Right ventricle myocardium inferior (tissue), 1 donor: ENCODE measurements at regions not wholly inside any gene's neighbourhood (a gene's known extent, or its start where the extent isn't known, plus 50 kb on each side); places are given as distances from the start of the nearest gene placed in this dataset.

ENCODE experiments used
- ATAC-seq: fragments of 200-7000 bp; cut with Tn5 transposase; one replicate; pipeline ENCODE4 v1.9.1; 2020; ENCODE audit warnings: mild to moderate bottlenecking, moderate library complexity
- DNase-seq: peaks from one replicate; pipeline ENCODE4 v3.0.0; 2021; ENCODE audit errors: missing footprints
- intact Hi-C: fragments of 100-400 bp; cut with DNase I; formaldehyde crosslinking; loops from one replicate; pipeline ENCODE4 v1.11.0; 2022
- donor health status: DM: no; HTN: yes; CAD: no; lungs with severe emphysema.

DNA sequence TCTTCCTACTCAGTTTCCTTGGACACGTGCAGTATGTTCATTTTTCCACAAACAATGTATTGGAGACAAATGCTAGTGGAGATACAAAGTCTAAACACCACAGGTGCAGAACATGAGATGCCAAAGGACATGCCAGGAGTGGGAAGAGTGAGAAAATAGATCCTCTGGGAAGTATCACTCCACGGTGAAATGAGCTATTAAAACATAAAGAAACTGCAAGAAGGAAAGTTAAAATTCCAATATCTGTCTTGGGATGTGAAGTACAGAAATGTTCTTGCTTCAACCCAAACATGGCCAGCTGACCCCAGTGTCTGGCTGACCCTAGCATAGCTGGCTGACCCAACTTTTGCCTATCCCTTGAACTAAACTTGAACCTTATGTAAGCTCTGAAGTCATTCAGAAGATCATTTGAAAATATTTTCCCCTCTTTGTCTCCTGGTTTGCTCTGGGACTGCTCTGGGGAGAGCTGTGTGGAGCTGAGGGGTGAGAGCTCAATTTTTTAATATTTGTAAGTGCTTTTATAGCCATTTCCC, 59.5 kb downstream of the FZD1 start:
- DNase-seq: no peak
- ATAC-seq: no peak
- intact Hi-C loops: no loop called here

GRCh38 chr7:91324663-91325062, 60.4 kb downstream of the FZD1 start:
- DNase-seq (no peak), ATAC-seq (no peak)
- intact Hi-C loops: no loop called here

- intact Hi-C loops: no loop called here
- DNase-seq: no peak
- ATAC-seq: no peak
Measured at GRCh38 chr7:91325726-91326125, 61.5 kb downstream of the FZD1 start.

- no peak for DNase-seq
- ATAC-seq: no peak
- intact Hi-C loops: no loop called here
Measured at GRCh38 chr7:91326516-91327199, 62.4 kb downstream of the FZD1 start.

DNA sequence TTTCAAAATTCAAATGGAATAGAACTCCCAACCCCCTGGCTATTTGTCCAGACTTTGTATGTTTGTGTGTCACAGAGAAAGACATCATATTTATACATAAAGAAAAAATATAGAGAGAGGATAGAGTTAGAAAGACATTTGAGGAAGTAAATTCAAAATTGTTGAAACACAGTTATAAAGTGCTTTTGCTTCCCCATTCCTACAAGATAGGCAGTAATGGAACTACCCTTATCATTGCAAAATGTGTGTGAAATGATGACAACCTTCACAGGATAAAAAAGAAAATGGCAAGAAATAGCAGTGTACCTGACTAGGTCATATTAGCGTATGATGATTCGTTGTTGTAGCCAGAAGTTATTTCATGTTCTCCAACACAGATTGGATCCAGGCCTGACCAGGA, 63.1 kb downstream of the FZD1 start:
- DNase-seq: no peak
- no peak for ATAC-seq
- intact Hi-C loops: no loop called here

DNA sequence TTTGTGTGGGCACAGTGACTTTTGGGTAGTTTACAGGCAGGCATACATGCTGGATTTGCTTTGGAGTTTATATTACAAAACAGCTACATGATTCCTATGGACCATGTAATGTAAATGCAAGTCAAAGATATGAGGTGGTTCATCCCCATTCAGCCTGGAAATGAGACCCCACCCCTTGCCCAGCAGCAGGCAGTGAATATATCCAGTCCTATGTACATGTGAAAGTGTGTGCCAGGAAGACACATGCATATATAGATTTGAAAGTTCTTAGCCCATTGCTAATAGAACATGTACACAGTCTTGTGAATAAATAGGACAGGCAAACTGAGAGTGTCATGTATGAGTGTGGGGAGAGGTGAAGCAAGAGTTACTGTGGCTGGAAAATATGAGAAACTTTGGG, 65.3 kb downstream of the FZD1 start:
- no peak for DNase-seq
- intact Hi-C loops: no loop called here
- no peak for ATAC-seq

GRCh38 chr7:91330191-91330808, 66.1 kb downstream of the FZD1 start:
- ATAC-seq (no peak), DNase-seq (no peak)
- intact Hi-C loops: no loop called here

- no peak for DNase-seq
- intact Hi-C loops: no loop called here
- ATAC-seq: peak; percentile 80
Measured at GRCh38 chr7:91330866-91331265, 66.6 kb downstream of the FZD1 start.

- ATAC-seq: no peak
- no peak for DNase-seq
- intact Hi-C loops: no loop called here
Measured at GRCh38 chr7:91336106-91336505, 71.9 kb downstream of the FZD1 start.

DNA sequence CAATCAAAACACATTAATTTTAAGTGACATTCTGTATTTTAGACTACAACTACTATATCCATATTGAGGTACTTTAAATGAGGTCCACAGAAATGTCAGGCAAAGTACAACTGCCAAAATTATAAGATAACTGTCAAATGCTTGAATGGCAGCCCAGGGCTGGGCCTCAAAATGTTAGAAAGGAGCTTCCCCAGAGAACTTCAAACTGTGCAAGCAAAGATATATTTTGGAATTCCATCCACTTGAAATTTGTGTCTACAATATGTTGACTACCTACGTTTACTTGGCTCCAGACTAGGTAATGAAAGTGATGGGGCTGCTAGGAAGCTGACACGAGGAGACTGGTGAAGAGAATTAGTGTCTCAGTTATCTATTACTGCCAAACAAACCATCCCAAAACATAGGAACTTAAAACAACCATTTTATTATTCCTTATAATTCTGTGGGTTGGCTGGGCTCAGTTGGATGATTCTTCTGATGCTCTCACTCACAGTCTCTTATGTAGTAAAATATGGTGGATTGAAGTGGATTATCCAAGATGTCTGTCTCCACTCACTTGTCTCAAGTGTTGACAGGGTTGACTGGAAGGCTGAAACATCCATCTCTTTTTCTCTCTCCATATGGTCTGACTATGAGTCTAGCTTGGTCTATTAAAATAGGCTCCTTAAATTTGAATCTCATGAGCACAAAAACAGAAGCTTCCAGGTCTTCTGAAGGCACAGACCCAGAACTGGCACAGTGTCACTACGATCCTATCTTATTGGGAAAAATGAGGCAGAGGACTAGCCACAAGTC, 74.2 kb downstream of the FZD1 start:
- intact Hi-C loops: no loop called here
- DNase-seq (no peak), ATAC-seq (no peak)

- intact Hi-C loops: no loop called here
- ATAC-seq (no peak), DNase-seq (no peak)
Measured at GRCh38 chr7:91342346-91342745, 78.1 kb downstream of the FZD1 start.

DNA sequence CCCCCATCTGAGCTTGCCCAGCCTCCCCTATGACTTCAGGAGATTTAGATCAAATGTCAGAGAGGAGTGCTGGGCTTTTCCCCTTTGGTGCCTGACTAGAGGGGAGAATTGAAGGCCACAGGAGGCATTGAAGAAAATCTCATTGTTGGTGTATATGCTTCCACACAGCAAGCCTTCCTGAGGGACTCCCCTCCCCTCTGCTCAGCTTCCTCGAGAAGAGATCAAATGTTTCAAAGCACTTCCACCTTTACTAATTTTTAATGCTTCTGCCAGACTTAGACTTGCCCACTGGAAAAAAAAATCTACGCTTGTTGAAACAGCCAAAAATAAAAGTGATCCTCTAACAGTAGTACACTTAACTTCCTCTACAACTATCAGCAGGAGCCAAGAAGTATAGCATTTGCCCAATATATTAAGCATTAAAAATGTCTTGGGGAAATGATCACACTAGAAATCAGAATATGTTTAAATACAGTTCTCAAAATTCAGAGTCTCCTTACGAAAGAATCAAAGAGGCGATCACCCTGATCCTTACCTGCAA, 79.3 kb downstream of the FZD1 start:
- ATAC-seq: no peak

DNA sequence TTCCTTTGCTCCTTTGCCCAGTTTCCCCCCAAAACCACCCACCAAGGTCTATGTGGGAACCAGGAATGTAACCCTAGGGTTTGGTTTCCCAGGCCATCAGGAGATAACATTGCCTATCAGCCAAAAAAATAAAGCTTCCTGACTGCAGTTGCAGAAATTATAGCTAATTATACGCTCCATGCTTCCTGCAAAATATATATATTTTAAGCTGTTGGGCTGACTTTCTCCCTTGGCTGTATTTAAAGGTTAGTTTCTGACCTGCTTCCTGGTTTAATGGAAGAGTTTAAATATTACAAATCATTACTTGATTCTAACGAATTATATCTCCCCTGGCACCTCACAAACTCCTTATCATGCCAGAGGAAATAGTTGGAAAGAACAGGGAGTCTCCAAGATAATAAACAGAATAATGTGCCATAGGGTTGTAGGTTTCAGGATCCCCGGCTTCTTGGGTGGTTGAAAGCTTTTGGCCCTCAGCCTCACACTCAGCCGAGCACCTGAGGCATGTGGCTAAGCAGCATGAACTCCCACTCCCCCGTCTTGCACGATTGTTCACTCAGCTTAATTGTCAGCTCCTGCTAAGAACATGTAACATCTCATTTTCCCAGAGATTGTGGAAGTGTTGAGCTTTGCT, 79.9 kb downstream of the FZD1 start:
- DNase-seq (no peak), ATAC-seq (no peak)
- intact Hi-C loops: no loop called here

More for the DNA sequence above, 79.3 kb downstream of the FZD1 start:
- intact Hi-C loops: no loop called here
- DNase-seq: no peak

DNA sequence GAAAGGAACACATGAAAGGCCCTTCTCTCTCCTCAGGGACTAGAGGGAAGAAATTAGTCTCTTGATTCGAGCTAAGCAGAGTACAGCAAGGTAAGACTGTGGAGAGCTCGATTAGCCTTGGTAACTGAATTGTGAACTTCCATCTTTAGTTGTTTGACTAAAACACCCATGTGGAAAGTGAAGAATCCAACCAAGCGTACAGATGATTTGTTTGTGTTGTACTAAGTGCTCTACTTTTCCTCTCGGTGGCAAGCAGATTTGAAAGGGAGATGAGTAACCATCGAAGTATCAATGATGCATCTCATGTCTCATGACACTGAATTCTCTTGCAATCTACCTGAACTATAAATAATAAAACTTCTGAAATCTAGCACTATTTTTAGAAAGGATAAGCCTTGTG, 80.7 kb downstream of the FZD1 start:
- intact Hi-C loops: no loop called here
- no peak for DNase-seq
- ATAC-seq: no peak

GRCh38 chr7:91345449-91345848, 81.2 kb downstream of the FZD1 start:
- no peak for DNase-seq
- intact Hi-C loops: no loop called here
- no peak for ATAC-seq

DNA sequence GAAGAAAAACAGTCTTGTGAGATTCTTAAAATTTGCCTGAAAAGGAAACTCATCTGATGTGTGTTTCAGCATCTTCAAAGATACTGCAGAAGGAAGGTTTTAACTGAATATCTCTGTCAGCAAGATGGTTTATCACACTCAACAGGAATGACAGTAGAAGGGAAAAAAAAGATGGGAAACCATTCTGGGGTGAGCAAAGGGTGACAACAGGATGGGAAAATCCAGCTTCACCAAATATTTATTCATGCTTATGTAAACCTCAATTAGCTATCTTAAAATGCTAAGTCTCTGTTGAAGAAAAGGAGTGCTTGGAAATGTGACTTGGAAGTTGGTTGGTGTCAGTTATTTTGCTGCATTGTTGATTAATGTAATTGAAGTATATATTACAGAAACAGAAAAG, 82.2 kb downstream of the FZD1 start:
- ATAC-seq (no peak), DNase-seq (no peak)
- intact Hi-C loops: no loop called here

GRCh38 chr7:91347290-91347689, 83.1 kb downstream of the FZD1 start:
- intact Hi-C loops: no loop called here
- DNase-seq (no peak), ATAC-seq (peak; percentile 39)

DNA sequence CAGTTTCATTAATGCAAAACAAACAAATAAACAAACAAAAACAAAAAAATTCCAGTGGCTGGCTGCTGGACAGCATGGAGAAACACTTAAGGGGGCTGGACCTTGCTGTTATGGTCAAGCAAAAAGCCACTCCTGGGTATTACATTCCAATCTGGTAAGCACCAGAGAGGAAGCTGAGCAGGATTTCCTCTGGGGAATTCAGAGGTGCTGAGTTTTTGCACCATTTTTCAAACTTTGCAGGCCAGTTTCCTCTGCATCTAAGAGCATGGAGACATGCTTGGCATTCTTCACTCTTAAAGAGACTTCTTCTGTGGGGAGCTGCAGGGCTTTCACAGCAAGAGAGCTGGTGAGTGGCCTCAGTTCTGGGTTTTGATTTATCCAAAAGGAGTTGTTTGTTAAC, 84.5 kb downstream of the FZD1 start:
- ATAC-seq (no peak), DNase-seq (no peak)
- intact Hi-C loops: no loop called here

DNA sequence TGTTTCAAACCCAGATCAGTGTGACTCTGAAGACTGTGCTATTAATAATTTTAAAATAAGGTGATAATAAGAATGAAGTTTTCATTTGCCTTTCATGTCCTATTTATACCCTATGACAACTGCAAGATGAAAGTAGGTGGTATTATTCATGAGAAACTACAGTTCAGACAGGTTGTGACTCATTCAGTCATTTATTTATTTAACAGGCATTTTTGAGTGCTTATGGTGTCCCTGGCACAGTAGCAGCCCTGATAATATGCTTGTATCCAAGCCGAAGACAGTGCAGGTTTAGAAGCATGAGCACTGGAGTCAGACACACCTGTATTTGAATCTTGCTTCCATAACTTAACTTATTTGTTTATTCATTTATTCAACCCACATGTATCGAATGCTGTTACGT, 87.1 kb downstream of the FZD1 start:
- DNase-seq (no peak), ATAC-seq (no peak)
- intact Hi-C loops: no loop called here
